CD14-positive monocyte (primary cell): ENCODE measurements at regions not wholly inside any gene's neighbourhood (a gene's known extent, or its start where the extent isn't known, plus 50 kb on each side); places are given as distances from the start of the nearest gene placed in this dataset.

ENCODE experiments used
- DNase-seq, 3 donors: peaks; one replicate each; pipeline ENCODE4 v3.0.0-alpha.2; 2011 to 2022
- H2AFZ ChIP-seq: 2 replicates; pipeline ENCODE4 v1.6.0; 2012; ENCODE audit warnings: mild to moderate bottlenecking, low read depth, low read length, inconsistent platforms; ENCODE audit not compliant: insufficient read depth, poor library complexity, severe bottlenecking
- H3K27ac ChIP-seq, 2 donors: 1 replicate in 1 of 2; 2 replicates in 1 of 2; pipeline ENCODE4 v1.5.1; 2012 to 2013; ENCODE audit warnings: low read length in 2 of 2, control low read depth in 1 of 2, inconsistent platforms in 1 of 2, low read depth in 1 of 2, mild to moderate bottlenecking in 1 of 2
- H3K27me3 ChIP-seq, 2 donors: one replicate each; pipeline versions ENCODE4 v1.6.0 to v1.6.1; 2011 to 2013; ENCODE audit warnings: low read length in 2 of 2; ENCODE audit not compliant: control insufficient read depth in 2 of 2, insufficient read depth in 2 of 2
- H3K36me3 ChIP-seq, 2 donors: replicated peaks in 1 of 2; 1 replicate in 1 of 2; 2 replicates in 1 of 2; pipeline versions ENCODE4 v1.5.1 to v1.6.1; 2012 to 2013; ENCODE audit warnings: low read length in 2 of 2, control low read depth in 1 of 2, inconsistent platforms in 1 of 2, mild to moderate bottlenecking in 1 of 2; ENCODE audit not compliant: insufficient read depth in 2 of 2, control insufficient read depth in 1 of 2
- H3K4me1 ChIP-seq, 2 donors: 1 replicate in 1 of 2; 2 replicates in 1 of 2; pipeline versions ENCODE4 v1.5.1 to v1.6.1; 2012 to 2013; ENCODE audit warnings: low read length in 2 of 2, control low read depth in 1 of 2, inconsistent platforms in 1 of 2, mild to moderate bottlenecking in 1 of 2, moderate library complexity in 1 of 2; ENCODE audit not compliant: insufficient read depth in 2 of 2, control insufficient read depth in 1 of 2
- H3K4me2 ChIP-seq: replicated peaks from 2 replicates; pipeline ENCODE3; 2012; ENCODE audit warnings: low read length, moderate library complexity, mild to moderate bottlenecking; ENCODE audit not compliant: poor library complexity, severe bottlenecking; ENCODE audit errors: extremely low read depth
- H3K4me3 ChIP-seq, 3 experiments: fragments of 200-600 bp in 1 of 3; sonication (generic) in 1 of 3; replicated peaks in 1 of 3; 1 replicate in 2 of 3; 2 replicates in 1 of 3; pipeline ENCODE4 v1.5.1; 2011 to 2013; ENCODE audit warnings: low read length in 3 of 3, mild to moderate bottlenecking in 3 of 3, control low read depth in 2 of 3, low read depth in 2 of 3, inconsistent platforms in 1 of 3, moderate library complexity in 1 of 3
- H3K79me2 ChIP-seq: 2 replicates; pipeline ENCODE4 v1.6.0; 2012; ENCODE audit warnings: mild to moderate bottlenecking, control low read depth, inconsistent platforms, low read length, moderate library complexity; ENCODE audit not compliant: insufficient read depth
- H3K9ac ChIP-seq: 2 replicates; pipeline ENCODE4 v1.6.0; 2017; ENCODE audit warnings: low read length, mild to moderate bottlenecking; ENCODE audit not compliant: insufficient read depth, poor library complexity, severe bottlenecking
- H3K9me3 ChIP-seq, 2 donors: replicated peaks in 1 of 2; 1 replicate in 1 of 2; 2 replicates in 1 of 2; pipeline versions ENCODE4 v1.5.1 to v1.6.1; 2012 to 2013; ENCODE audit warnings: low read length in 2 of 2, control low read depth in 1 of 2; ENCODE audit not compliant: control insufficient read depth in 1 of 2, insufficient read depth in 1 of 2
- H4K20me1 ChIP-seq: 2 replicates; pipeline ENCODE4 v1.6.0; 2012; ENCODE audit warnings: mild to moderate bottlenecking, low read length, control low read depth, moderate library complexity; ENCODE audit not compliant: insufficient read depth
- H3K27ac Mint-ChIP-seq, 7 donors: one replicate each; pipeline ENCODE4 v1.8.0; 2020; ENCODE audit warnings: mild to moderate bottlenecking in 7 of 7, mixed read lengths in 7 of 7, moderate library complexity in 6 of 7, inconsistent platforms in 2 of 7
- H3K27me3 Mint-ChIP-seq, 3 donors: one replicate each; pipeline ENCODE4 v1.8.0; 2021 to 2022; ENCODE audit warnings: low read depth in 3 of 3, mild to moderate bottlenecking in 3 of 3, mixed read lengths in 3 of 3, moderate library complexity in 3 of 3, inconsistent platforms in 1 of 3
- H3K36me3 Mint-ChIP-seq, 2 donors: one replicate each; pipeline ENCODE4 v1.8.0; 2020; ENCODE audit warnings: mixed read lengths in 2 of 2, inconsistent platforms in 1 of 2, mild to moderate bottlenecking in 1 of 2
- H3K4me1 Mint-ChIP-seq: one replicate; pipeline ENCODE4 v1.8.0; 2020; ENCODE audit warnings: mild to moderate bottlenecking, mixed read lengths
- H3K4me3 Mint-ChIP-seq, 2 donors: one replicate each; pipeline ENCODE4 v1.8.0; 2020; ENCODE audit warnings: mild to moderate bottlenecking in 2 of 2, mixed read lengths in 2 of 2, moderate library complexity in 1 of 2
- H3K9me3 Mint-ChIP-seq, 7 donors: one replicate each; pipeline ENCODE4 v1.8.0; 2020 to 2022; ENCODE audit warnings: mixed read lengths in 7 of 7, mild to moderate bottlenecking in 6 of 7, moderate library complexity in 6 of 7, inconsistent platforms in 2 of 7
- WGBS: methylation state at CpG from one replicate; pipeline ENCODE4 v1.1.5; 2013; ENCODE audit warnings: missing lambda C conversion rate; ENCODE audit not compliant: insufficient coverage; 5-methylcytosine and 5-hydroxymethylcytosine counted together
- intact Hi-C, 2 donors: fragments of 100-400 bp; cut with micrococcal nuclease; formaldehyde crosslinking; loops; one replicate each; pipeline versions ENCODE4 v1.15.0 to v1.15.1; 2023
- TF ChIP-seq, protein P1 (sequence below): fragments of 200-600 bp; IDR thresholded peaks from one replicate; pipeline ENCODE4 v1.8.0; 2022; ENCODE audit warnings: antibody characterized with exemption, mild to moderate bottlenecking

- Histone ChIP-seq H3K79me2 (no peaks in the 10 kb centered on the region), H3K4me2 (no peak overlapping the region), H3K27me3 (no peaks in the 10 kb centered on the region), H4K20me1 (no peaks in the 10 kb centered on the region), H3K27ac (no peak overlapping the region), H3K36me3 (no peaks in the 10 kb centered on the region), H3K9ac (no peak overlapping the region), H3K4me3 (no peak overlapping the region), H2AFZ (no peak overlapping the region), H3K4me1 (no peaks in the 10 kb centered on the region), H3K9me3 (no peaks in the 10 kb centered on the region)
- DNase-seq = no peak
- H3K27me3 Mint-ChIP-seq = no peaks in the 10 kb centered on the region
- TF ChIP-seq, protein P1, sequence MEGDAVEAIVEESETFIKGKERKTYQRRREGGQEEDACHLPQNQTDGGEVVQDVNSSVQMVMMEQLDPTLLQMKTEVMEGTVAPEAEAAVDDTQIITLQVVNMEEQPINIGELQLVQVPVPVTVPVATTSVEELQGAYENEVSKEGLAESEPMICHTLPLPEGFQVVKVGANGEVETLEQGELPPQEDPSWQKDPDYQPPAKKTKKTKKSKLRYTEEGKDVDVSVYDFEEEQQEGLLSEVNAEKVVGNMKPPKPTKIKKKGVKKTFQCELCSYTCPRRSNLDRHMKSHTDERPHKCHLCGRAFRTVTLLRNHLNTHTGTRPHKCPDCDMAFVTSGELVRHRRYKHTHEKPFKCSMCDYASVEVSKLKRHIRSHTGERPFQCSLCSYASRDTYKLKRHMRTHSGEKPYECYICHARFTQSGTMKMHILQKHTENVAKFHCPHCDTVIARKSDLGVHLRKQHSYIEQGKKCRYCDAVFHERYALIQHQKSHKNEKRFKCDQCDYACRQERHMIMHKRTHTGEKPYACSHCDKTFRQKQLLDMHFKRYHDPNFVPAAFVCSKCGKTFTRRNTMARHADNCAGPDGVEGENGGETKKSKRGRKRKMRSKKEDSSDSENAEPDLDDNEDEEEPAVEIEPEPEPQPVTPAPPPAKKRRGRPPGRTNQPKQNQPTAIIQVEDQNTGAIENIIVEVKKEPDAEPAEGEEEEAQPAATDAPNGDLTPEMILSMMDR = no peak
- H3K27ac Mint-ChIP-seq = peak overlapping the region in 1 of 7 donors; percentile 13
- WGBS = no CpG with 5 or more reads among the region's 3 CpGs
- no peaks in the 10 kb centered on the region for H3K36me3 Mint-ChIP-seq
- peaks cover 0 to 2% (median 0%) of the 10 kb centered on the region in 7 donors for H3K9me3 Mint-ChIP-seq
- no peak overlapping the region for H3K4me3 Mint-ChIP-seq
- no peaks in the 10 kb centered on the region for H3K4me1 Mint-ChIP-seq
- intact Hi-C loops = no loop called here
These were observed 122.3 kb upstream of the STT3B start for GRCh38 chr3:31410411-31410810.

DNA sequence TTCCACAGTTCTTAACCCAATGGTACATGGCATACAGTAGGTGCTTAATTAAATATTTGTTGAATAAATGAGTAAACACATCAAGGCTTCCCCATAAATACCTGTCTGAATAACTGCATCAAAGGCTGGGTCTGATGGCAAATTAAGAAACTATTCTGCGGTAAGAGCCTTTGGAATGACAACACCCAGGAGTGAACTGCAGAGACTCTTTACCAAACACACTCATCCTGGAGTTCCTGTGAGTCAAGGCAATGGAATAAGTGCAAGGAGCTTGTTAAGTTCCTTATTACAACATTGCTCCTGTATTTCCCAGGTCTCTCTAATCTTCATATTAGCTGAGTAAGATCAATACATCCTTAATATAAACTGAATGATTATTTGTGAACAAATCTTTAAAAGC is 119.9 kb upstream of the STT3B start:
- no peaks in the 10 kb centered on the region for H3K79me2 ChIP-seq
- DNase-seq = no peak
- no peaks in the 10 kb centered on the region for H3K27me3 Mint-ChIP-seq
- no peak overlapping the region for H3K4me3 ChIP-seq
- intact Hi-C loops = no loop called here
- no peak overlapping the region for H3K27ac Mint-ChIP-seq
- H3K36me3 ChIP-seq = no peaks in the 10 kb centered on the region
- H3K9me3 Mint-ChIP-seq = peaks cover 0 to 2% (median 0%) of the 10 kb centered on the region in 7 donors
- no peaks in the 10 kb centered on the region for H3K4me1 ChIP-seq
- TF ChIP-seq, protein P1 = no peak
- H3K9me3 ChIP-seq = no peaks in the 10 kb centered on the region
- no peak overlapping the region for H3K4me2 ChIP-seq
- no peaks in the 10 kb centered on the region for H3K27me3 ChIP-seq
- no peak overlapping the region for H3K4me3 Mint-ChIP-seq
- H2AFZ ChIP-seq = no peak overlapping the region
- WGBS = 100% methylated on average over 1 of the region's 1 CpG
- H4K20me1 ChIP-seq = no peaks in the 10 kb centered on the region
- no peak overlapping the region for H3K9ac ChIP-seq
- H3K36me3 Mint-ChIP-seq = no peaks in the 10 kb centered on the region
- H3K27ac ChIP-seq = no peak overlapping the region
- H3K4me1 Mint-ChIP-seq = no peaks in the 10 kb centered on the region
